M059J (cell line): ENCODE measurements at regions not wholly inside any gene's neighbourhood (a gene's known extent, or its start where the extent isn't known, plus 50 kb on each side); places are given as distances from the start of the nearest gene placed in this dataset.
"Not testable (repeated sequence)": the region's sequence is repeated elsewhere in the genome, so short reads cannot be mapped to it uniquely, and the experiment has no call there.

Experiments
- DNase-seq: peaks from one replicate; pipeline ENCODE4 v3.0.0-alpha.2; 2012; ENCODE audit warnings: low read depth

DNA sequence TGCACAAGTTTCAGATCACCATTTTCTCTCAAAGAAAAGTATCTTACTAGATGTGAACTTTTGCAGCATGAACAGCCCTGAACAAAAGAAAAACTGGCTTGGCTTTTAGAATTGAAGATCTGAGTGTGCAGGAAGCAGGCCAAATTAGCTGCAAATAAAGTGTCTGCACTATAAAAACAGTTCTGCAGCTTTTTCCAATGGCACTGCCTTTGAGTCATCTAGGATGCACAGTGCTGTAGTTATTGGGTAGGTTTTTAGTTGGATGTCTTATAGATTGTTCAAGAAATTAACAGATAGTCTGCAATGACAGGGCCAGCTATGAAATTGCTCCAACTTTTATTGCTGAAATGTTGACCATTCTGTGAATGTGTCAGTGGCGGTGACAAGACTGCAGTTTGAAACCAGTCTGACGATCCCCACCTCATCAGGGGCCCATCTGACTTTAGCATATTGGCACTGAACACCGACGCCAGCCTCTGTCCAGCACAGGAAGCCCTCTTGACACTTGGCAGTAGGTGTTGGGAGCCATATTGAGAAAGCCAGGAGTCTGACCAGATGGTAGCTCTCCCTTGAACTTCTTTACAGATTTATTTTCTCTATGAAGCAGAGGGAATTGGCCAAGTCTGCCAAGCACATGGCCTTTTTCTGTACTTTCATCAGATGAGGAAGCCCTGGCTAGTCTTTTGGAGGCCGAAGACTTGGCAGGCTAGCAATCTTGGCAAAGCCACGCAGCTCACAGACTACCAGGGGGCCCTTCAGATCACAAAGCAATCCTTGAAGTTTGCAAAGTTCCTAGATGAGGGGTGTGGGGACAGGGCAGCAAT is 490.6 kb downstream of the NEBL start:
- no peak for DNase-seq

DNA sequence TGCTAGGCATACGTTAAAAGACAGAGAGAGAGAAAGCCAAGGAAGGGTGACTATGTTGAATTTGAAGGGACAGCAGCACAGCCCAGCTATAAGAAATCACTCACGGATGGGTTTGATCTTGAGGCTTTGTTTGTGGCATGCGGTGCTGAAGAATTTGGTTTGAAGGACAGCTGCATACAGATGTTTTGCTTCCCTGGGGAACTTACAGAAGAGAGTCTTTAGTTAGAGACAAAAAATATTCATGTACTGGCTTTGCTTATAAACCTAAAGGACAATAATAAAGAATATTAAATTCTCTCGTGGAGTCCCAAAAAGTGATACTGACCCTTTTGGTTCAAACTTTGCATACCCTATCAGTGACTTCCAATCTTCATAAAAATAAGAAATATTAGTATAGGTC is 491.4 kb downstream of the NEBL start:
- DNase-seq: no peak

DNA sequence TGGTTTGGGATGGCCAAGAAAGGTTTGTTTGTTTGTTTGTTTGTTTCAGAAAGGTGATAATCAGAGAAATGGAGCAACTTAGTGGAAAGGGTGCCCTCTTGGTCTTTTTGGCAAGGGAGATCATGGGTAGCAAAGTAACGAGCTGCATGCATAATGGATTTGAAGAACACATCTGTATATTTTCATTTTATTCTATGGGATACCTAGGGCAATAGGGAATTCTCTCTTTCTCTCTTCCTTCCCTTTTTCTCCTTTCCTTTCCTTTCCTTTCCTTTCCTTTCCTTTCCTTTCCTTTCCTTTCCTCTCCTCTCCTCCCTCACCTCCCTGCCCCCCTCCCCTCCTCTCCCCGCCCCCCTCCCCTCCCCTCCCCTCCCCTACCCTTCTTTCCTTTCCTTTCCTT is 492.1 kb downstream of the NEBL start:
- no peak for DNase-seq

DNA sequence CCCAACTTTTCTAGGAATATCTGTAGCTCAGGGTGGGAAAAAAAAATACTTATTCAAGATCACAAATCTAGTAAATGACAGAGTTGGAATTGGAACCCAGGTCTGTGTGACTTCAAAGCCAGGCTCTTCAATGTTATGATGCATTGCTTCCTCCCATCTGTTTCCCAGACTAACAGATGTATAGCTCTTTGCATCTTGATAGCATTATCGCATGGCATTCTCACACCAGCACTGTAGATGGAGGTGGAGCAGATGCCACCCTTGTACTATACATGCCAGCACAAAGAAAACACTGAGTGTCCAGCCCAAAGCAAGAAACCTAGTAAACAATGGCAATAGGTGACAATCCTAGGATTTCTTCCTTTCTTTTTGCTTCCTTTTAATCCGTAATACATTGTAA is 497.3 kb downstream of the NEBL start:
- no peak for DNase-seq

DNA sequence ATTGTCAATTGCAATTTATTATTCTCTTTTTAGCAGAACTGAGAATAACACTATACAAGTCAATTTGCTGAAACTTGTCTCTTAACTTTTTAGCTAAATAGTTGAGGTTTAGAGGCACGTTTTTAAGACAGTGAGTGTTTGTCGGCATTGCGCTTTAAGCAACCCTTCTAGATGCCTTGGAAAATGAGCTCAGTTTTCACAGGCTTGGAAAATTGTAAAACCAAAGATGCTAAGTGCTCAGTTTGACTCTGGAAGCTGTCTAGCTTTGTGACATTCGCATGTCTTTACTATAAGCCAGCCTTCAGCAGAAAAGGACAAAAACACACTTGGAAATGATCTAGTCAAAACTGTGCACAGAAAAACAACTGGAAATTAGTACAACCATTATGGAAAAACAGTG is 500.4 kb downstream of the NEBL start:
- DNase-seq: no peak

DNA sequence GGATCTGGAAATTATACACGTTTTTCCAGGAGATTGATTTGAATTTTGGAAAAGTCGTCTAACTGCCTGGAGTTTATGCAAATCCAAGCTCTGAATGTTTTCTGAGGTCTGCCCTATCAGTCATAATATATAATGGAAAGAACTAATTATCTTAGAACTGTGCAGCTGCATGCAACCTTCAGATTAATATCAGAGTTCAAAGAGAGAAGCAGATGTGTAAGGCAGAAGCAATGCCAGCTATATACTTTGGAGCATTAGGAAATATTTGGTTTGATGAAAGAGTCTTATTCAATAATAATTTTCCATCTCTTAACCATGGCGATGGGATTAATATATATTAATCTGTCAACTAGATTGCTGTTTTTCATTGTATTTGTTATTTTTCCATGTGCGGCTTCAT is 500.9 kb downstream of the NEBL start:
- no peak for DNase-seq

DNA sequence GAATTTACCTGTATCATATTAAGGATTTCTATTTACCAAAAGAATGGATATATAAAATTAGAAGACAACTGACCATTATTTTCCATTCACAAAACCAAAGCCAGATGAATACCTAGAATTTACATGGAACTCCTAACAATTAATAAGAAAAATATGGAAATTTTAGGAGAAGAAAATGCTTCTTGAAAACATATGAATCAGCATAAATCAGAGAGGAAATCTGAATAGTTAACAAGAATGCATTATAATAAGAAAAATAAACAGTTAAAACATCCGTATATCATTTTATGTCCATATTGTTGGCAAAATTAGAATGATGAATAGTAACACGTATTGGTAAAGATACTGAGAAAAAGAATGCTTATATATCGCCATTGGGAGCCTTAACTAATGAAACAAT is 505.5 kb downstream of the NEBL start:
- DNase-seq: no peak

DNA sequence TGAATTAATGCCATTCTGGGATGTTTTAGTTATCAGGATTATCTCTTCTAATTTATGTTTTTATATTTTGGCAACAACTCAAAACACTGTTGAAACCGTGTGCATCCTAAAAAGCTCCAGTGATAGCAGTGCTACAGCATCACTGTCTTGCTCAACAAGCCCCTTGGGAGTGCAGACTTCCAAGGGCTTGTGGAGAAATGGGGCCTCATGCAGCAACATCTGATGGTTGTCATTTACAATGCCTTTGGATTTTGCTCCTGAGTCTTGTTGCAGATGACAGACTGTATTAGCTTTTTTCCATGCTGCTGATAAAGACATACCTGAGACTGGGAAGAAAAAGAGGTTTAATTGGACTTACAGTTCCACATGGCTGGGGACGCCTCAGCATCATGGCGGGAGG is 515.4 kb downstream of the NEBL start:
- DNase-seq: no peak

DNA sequence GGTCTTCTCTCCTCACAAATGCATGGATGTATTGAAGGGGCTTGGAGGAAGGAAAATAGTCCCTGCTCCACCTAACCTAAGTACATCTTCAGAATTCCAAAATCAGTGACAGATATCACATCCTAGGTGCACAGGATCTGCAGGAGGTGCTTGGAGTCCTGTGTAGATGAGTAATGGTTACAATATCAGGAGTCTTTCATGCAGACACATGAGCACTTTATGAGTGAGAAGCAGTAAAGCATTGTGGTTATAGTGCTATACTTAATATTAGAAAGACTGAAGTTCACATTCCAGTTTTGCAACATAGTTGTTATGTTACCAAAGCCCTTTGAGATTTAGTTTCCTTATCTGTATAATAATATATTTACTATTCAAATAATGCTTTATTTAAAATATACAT is 516.7 kb downstream of the NEBL start:
- no peak for DNase-seq

DNA sequence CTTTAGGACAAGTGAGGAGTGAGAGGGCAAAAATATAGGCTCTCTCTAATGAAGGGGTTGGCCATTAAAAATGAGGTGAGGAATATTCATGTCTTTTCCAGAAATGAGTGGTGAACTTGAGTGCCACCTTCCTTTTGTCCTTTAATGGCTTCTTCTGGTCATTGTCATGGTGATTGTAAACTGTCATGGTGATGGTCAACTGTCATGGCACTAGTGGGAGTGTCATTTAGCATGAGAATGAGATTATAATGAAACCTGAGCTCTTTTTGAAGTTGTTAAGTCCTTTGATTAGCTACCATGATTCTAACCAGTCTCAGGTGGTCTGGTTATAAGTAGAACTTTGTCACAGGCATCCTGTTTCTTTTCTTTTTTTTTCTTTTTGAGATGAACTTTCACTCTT is 524.4 kb downstream of the NEBL start:
- DNase-seq: no peak

DNA sequence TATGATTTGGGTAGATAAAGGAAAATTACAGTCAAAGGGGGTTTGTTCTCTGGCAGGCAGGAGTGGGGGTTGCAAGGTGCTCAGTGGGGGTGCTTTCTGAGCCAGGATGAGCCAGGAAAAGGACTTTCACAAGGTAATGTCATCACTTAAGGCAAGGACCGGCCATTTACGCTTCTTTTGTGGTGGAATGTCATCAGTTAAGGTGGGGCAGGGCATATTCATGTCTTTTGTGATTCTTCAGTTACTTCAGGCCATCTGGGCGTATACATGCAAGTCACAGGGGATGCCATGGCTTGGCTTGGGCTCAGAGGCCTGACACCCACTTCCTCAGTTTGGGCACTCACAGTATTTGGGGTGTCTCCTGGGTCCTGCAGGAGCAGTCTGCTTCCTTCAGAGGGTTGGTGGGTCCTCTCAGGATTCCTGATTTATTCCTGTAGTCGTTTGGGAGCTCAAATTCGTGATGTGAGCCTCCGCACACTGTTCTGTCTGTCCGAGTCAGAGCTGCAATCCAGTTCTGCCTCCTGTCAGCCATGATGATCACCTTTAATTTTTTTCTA is 526.1 kb downstream of the NEBL start:
- DNase-seq: not testable (repeated sequence)

DNA sequence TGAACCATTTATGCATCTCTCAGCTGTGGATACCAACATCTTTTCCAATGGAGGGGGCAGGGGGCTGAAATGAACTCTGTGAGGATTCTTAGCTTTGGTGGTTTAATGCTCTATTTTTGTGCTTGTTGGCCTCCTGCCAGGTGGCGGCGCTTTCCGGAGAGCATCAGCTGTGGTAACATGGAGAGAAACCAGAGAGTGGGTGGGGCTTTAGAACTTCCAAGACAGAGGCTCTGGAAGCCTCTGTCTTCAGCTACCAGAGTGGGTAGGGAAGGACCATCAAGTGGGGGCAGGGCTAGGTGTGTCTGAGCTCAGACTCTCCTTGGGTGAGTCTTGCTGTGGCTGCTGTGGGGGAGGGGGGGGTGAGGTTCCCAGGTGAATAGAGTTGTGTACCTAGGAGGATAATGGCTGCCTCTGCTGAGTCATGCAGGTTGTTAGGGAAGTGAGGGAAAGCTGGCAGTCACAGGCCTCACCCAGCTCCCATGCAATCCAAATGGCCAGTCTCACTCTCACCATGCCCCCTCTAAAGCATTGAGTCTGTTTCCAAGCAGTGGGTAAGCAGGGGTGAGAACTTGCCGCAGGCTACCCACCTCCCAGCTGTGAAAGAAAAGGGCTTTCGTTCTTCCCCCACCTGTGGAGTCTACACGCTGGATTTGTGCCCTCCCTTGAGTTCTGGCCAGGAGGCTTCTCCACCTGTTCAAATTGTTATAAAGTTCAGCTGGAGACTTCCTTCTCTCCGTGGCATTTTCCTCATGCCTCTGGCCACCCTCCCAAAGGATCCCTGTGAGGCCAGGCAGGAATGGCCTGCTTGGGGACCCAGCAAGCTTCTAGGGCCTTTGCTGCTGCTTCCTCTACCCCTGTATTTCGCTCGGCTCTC is 527.0 kb downstream of the NEBL start:
- DNase-seq: no peak

DNA sequence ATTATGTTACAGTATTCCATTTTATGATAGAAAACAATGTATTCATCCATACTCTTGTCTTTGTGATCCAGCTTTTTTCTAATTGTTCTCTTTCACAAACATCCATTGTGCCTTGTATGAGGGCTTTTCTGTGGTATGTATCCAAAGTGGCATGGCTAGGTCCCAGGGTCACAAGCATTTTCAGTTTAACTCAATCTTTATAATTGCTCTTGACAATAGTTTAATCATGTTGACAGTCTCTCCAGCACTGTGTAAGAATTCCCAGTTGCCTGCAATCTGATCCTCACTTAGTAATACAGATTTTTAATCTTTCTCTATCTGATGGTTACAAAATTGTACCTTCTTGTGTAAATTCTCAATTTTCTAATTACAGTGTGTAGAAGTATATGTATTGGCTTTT is 533.4 kb downstream of the NEBL start:
- DNase-seq: no peak

DNA sequence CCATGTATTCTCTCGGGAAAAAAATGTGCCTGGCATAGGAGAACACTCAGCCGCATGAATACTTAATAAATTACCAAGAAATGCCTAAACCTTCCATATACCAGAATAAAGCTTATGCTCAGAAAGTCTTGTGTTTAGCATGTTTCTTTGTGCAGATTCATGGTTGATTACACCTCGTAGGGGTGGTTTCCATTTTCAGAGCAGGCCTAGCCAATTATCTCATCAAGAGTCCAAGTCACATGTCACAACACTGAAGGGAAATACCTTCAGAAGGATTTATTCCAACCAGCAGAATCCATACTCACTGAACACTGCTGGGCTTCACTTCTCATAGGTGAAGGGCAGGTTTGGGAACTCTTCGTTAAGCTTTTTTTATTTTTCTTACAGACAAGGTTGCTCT is 539.7 kb downstream of the PLXDC2 start:
- no peak for DNase-seq

DNA sequence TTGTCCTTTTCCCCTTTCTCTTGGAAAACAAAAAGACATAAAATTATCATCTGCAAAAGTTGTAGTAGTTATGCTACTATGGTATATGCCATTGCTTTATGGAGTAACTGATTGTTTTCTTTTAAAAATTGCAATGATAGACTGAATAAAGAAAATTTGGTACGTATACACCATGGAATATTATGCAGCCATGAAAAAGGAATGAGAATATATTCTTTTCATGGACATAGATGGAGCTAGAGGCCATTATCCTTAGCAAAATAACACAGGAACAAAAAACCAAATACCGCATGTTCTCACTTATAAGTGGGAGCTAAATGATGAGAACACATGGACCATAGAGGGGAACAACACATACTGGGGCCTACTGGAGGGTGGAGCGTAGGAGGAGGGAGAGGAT is 538.8 kb downstream of the PLXDC2 start:
- DNase-seq: no peak

DNA sequence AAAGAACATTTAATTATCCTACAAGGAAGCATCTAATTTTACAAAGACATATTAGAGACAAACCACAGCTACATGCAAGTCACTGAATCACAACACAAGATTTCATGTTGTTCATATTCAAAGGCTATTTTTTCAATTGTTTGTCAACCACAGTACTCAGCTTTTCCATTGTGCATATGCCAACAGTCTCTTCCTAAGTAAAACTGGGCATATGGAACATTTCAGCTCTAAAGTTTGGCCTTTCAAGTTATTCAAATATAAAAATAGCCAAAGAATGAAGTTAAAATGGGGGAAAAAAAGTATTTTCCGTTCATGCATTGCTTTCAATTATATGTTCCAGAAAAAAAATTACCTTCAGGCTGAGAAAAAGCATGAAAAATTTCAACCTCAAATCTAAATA is 537.9 kb downstream of the PLXDC2 start:
- no peak for DNase-seq

DNA sequence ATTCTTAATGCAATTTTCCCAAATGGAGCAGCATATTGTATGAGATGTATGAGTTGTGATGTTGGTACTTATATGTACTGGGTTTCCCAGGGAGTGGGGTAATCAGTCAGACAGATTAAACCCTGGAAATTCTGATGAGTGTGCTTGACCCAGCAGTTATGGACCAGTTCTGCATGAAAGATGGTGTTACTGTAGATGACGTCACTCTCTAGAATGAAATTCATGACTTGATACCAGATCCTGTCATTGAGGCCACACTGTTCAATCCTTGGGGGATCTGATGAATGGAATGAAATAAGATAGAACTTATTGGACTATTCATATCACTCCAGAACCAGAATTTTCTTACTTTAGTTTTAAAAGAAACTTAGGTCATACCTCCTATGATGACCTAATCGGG is 534.3 kb downstream of the PLXDC2 start:
- no peak for DNase-seq

DNA sequence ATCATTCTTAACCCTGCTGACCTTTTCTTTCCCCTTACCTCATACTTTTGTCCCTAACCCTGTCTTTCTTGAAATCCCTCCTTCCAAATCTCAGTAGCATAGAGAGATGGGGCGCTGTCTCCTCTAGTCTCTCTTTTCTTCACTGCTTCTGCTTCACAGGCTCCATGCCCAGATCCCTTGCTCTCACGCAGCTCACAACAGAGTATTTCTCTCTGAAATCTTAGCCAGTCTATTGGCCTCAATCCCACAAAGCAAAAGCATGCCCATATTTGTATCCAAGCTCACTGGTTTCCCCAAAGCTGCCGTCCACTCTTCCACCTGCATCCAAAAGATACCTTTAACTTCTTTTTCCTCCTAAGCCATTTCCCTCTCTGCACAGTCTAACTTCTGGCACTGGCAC is 526.8 kb downstream of the PLXDC2 start:
- no peak for DNase-seq
